Gastrocnemius medialis (tissue), 4 donors: ENCODE measurements at regions not wholly inside any gene's neighbourhood (a gene's known extent, or its start where the extent isn't known, plus 50 kb on each side); places are given as distances from the start of the nearest gene placed in this dataset.

ENCODE experiments used
- ATAC-seq, 2 donors: fragments of 150-250 bp; one replicate each; pipeline ENCODE4 v1.9.1; 2016
- DNase-seq, 2 donors: peaks; one replicate each; pipeline ENCODE4 v3.0.0-alpha.2; 2019
- H3K27ac ChIP-seq, 4 donors: fragments of 200-600 bp; sonication (generic); 1 replicate in 1 of 4; 2 replicates in 3 of 4; pipeline ENCODE4 v1.5.1; 2016 to 2018; ENCODE audit warnings: mild to moderate bottlenecking in 2 of 4, moderate library complexity in 1 of 4
- H3K27me3 ChIP-seq, 3 donors: fragments of 200-600 bp; sonication (generic) in 2 of 3; 1 replicate in 1 of 3; 2 replicates in 2 of 3; pipeline versions ENCODE4 v1.5.1 to v1.6.0; 2016 to 2019; ENCODE audit warnings: mild to moderate bottlenecking in 1 of 3, moderate library complexity in 1 of 3
- H3K36me3 ChIP-seq, 2 donors: fragments of 200-600 bp; sonication (generic) in 1 of 2; one replicate each; pipeline ENCODE4 v1.5.1; 2017 to 2018
- H3K4me1 ChIP-seq, 2 donors: fragments of 200-600 bp; sonication (generic) in 1 of 2; one replicate each; pipeline ENCODE4 v1.5.1; 2016 to 2017; ENCODE audit warnings: mild to moderate bottlenecking in 2 of 2
- H3K4me3 ChIP-seq, 4 donors: fragments of 200-600 bp; sonication (generic) in 3 of 4; 1 replicate in 1 of 4; 2 replicates in 3 of 4; pipeline ENCODE4 v1.5.1; 2016 to 2019; ENCODE audit warnings: mild to moderate bottlenecking in 2 of 4
- H3K9me3 ChIP-seq, 3 donors: fragments of 200-600 bp; sonication (generic) in 2 of 3; 1 replicate in 1 of 3; 2 replicates in 2 of 3; pipeline ENCODE4 v1.5.1; 2016 to 2019
- CTCF ChIP-seq, 5 experiments: fragments of 450-650 bp in 3 of 5; fragments of 200-600 bp in 2 of 5; sonication (generic) in 2 of 5; IDR thresholded peaks in 4 of 5; conservative IDR thresholded peaks in 1 of 5; 1 replicate in 4 of 5; 2 replicates in 1 of 5; pipeline ENCODE4 v1.5.1; 2016 to 2019; ENCODE audit warnings: antibody characterized with exemption in 5 of 5, mild to moderate bottlenecking in 3 of 5, moderate library complexity in 3 of 5
- POLR2A ChIP-seq, 2 donors: fragments of 450-650 bp; IDR thresholded peaks; one replicate each; pipeline ENCODE4 v1.6.1; 2017; ENCODE audit warnings: antibody characterized with exemption in 2 of 2, mild to moderate bottlenecking in 2 of 2, moderate library complexity in 2 of 2
- in situ Hi-C, 4 donors: fragments of 200-750 bp; cut with MboI; loops; one replicate each; pipeline versions ENCODE4 v1.15.0 to v1.8.0; 2017; ENCODE audit warnings: low sequenced_read_pairs in 4 of 4
- intact Hi-C: fragments of 100-400 bp; cut with DNase I; formaldehyde crosslinking; loops from one replicate; pipeline ENCODE4 v1.15.1; 2023; ENCODE audit warnings: low total_unique reads

- intact Hi-C loops: no loop called here
- Histone ChIP-seq H3K4me1 (peaks cover 14 to 25% of the 10 kb centered on the region in 2 donors), H3K4me3 (no peak overlapping the region), H3K36me3 (no peaks in the 10 kb centered on the region), H3K27ac (no peak overlapping the region), H3K27me3 (no peaks in the 10 kb centered on the region), H3K9me3 (no peaks in the 10 kb centered on the region)
- ATAC-seq (no peak), DNase-seq (no peak)
- no peak for TF ChIP-seq POLR2A (IDR thresholded peaks at IDR 0.05)
- TF ChIP-seq CTCF (IDR thresholded peaks at IDR 0.05 in 4 of 5, conservative IDR thresholded peaks at IDR 0.05 in 1 of 5): no peak
- in situ Hi-C loops: no loop called here
Observed at GRCh38 chr12:92541731-92542130, 161.1 kb upstream of the PLEKHG7 start.

GRCh38 chr12:92540782-92541423, 161.9 kb upstream of the PLEKHG7 start:
- in situ Hi-C loops: no loop called here
- TF ChIP-seq POLR2A (IDR thresholded peaks at IDR 0.05): no peak
- TF ChIP-seq CTCF (IDR thresholded peaks at IDR 0.05 in 4 of 5, conservative IDR thresholded peaks at IDR 0.05 in 1 of 5): no peak

GRCh38 chr12:92539976-92540781, 162.6 kb upstream of the PLEKHG7 start:
- DNase-seq (no peak), ATAC-seq (no peak)
- intact Hi-C loops (no loop called here), in situ Hi-C loops (no loop called here)
- Histone ChIP-seq H3K27me3 (no peaks in the 10 kb centered on the region), H3K4me1 (peaks cover 14 to 25% of the 10 kb centered on the region in 2 donors), H3K4me3 (no peak overlapping the region), H3K27ac (peak overlapping the region; percentile 45 to 69 (median 64)), H3K36me3 (no peaks in the 10 kb centered on the region), H3K9me3 (no peaks in the 10 kb centered on the region)
- TF ChIP-seq POLR2A (IDR thresholded peaks at IDR 0.05) (no peak), CTCF (IDR thresholded peaks at IDR 0.05 in 4 of 5, conservative IDR thresholded peaks at IDR 0.05 in 1 of 5) (peak in 2 of 5 experiments; percentile 15 to 20)

More at GRCh38 chr12:92540782-92541423, 161.9 kb upstream of the PLEKHG7 start:
- Histone ChIP-seq H3K4me3 (no peak overlapping the region), H3K27me3 (no peaks in the 10 kb centered on the region), H3K4me1 (peaks cover 14 to 25% of the 10 kb centered on the region in 2 donors), H3K27ac (peak overlapping the region; percentile 45 to 69 (median 64)), H3K36me3 (no peaks in the 10 kb centered on the region), H3K9me3 (no peaks in the 10 kb centered on the region)
- ATAC-seq (no peak), DNase-seq (no peak)
- intact Hi-C loops: no loop called here

- Histone ChIP-seq H3K36me3 (no peaks in the 10 kb centered on the region), H3K4me3 (no peak overlapping the region), H3K4me1 (peaks cover 14 to 24% of the 10 kb centered on the region in 2 donors), H3K27ac (peak overlapping the region; percentile 45 to 69 (median 64)), H3K9me3 (no peaks in the 10 kb centered on the region), H3K27me3 (no peaks in the 10 kb centered on the region)
- ATAC-seq (peak; percentile 66 to 76), DNase-seq (no peak)
- TF ChIP-seq CTCF (IDR thresholded peaks at IDR 0.05 in 4 of 5, conservative IDR thresholded peaks at IDR 0.05 in 1 of 5) (no peak), POLR2A (IDR thresholded peaks at IDR 0.05) (no peak)
- intact Hi-C loops (no loop called here), in situ Hi-C loops (no loop called here)
Observed at GRCh38 chr12:92539110-92539749, 163.6 kb upstream of the PLEKHG7 start.
